ENCODE measurements at regions not wholly inside any gene's neighbourhood (a gene's known extent, or its start where the extent isn't known, plus 50 kb on each side); places are given as distances from the start of the nearest gene placed in this dataset.

GRCh38 chr4:43089730-43090129 lies 197.2 kb downstream of the GRXCR1 start:
- TF ChIP-seq CTCF (IDR thresholded peaks at IDR 0.05) (no peak), POLR2A (IDR thresholded peaks at IDR 0.05) (no peak)
- Histone ChIP-seq H3K4me1 (no peaks in the 10 kb centered on the region), H3K36me3 (no peaks in the 10 kb centered on the region), H3K4me3 (no peak overlapping the region), H3K27ac (no peak overlapping the region), H3K27me3 (no peaks in the 10 kb centered on the region), H3K9me3 (no peaks in the 10 kb centered on the region)
- DNase-seq, result no peak
- intact Hi-C loops (cut with DNase I; ENCODE audit: low total_unique reads), result no loop called here

- no peaks in the 10 kb centered on the region for H3K9me3 ChIP-seq
- TF ChIP-seq CTCF (IDR thresholded peaks at IDR 0.05), result no peak
- no peak for TF ChIP-seq POLR2A (IDR thresholded peaks at IDR 0.05)
- DNase-seq, result no peak
- peaks cover 0 to 3% of the 10 kb centered on the region in 2 donors for H3K27me3 ChIP-seq
- no peak overlapping the region for H3K27ac ChIP-seq
- intact Hi-C loops (cut with DNase I; ENCODE audit: low total_unique reads), result no loop called here
- H3K4me1 ChIP-seq, result no peaks in the 10 kb centered on the region
- no peak overlapping the region for H3K4me3 ChIP-seq
- no peaks in the 10 kb centered on the region for H3K36me3 ChIP-seq
Measured at GRCh38 chr4:43103048-43103447, 210.5 kb downstream of the GRXCR1 start.

GRCh38 chr4:43112139-43112538 lies 219.6 kb downstream of the GRXCR1 start:
- no peak for DNase-seq
- Histone ChIP-seq H3K27ac (no peak overlapping the region), H3K4me3 (no peak overlapping the region), H3K9me3 (no peaks in the 10 kb centered on the region), H3K4me1 (no peaks in the 10 kb centered on the region), H3K36me3 (peaks cover 0 to 3% of the 10 kb centered on the region in 2 donors), H3K27me3 (peaks cover 0 to 3% of the 10 kb centered on the region in 2 donors)
- intact Hi-C loops (cut with DNase I; ENCODE audit: low total_unique reads), result no loop called here
- TF ChIP-seq POLR2A (IDR thresholded peaks at IDR 0.05) (no peak), CTCF (IDR thresholded peaks at IDR 0.05) (no peak)

- Histone ChIP-seq H3K9me3 (no peaks in the 10 kb centered on the region), H3K4me3 (no peak overlapping the region), H3K36me3 (peaks cover 0 to 3% of the 10 kb centered on the region in 2 donors), H3K27ac (no peak overlapping the region), H3K4me1 (no peaks in the 10 kb centered on the region), H3K27me3 (no peaks in the 10 kb centered on the region)
- DNase-seq, result no peak
- intact Hi-C loops (cut with DNase I; ENCODE audit: low total_unique reads), result no loop called here
- TF ChIP-seq POLR2A (IDR thresholded peaks at IDR 0.05) (no peak), CTCF (IDR thresholded peaks at IDR 0.05) (no peak)
Measured at GRCh38 chr4:43113196-43113595, 220.7 kb downstream of the GRXCR1 start.

- Histone ChIP-seq H3K27me3 (no peaks in the 10 kb centered on the region), H3K9me3 (no peaks in the 10 kb centered on the region), H3K36me3 (no peaks in the 10 kb centered on the region), H3K27ac (no peak overlapping the region), H3K4me3 (no peak overlapping the region), H3K4me1 (no peaks in the 10 kb centered on the region)
- DNase-seq, result no peak
- no peak for TF ChIP-seq POLR2A (IDR thresholded peaks at IDR 0.05)
- no peak for TF ChIP-seq CTCF (IDR thresholded peaks at IDR 0.05)
- intact Hi-C loops (cut with DNase I; ENCODE audit: low total_unique reads), result no loop called here
Measured at GRCh38 chr4:43126595-43126994, 234.1 kb downstream of the GRXCR1 start.

Data from uterus (tissue), 3 donors.